ENCODE measurements at regions not wholly inside any gene's neighbourhood (a gene's known extent, or its start where the extent isn't known, plus 50 kb on each side); places are given as distances from the start of the nearest gene placed in this dataset.
"Not testable (repeated sequence)": the region's sequence is repeated elsewhere in the genome, so short reads cannot be mapped to it uniquely, and the experiment has no call there.

GRCh38 chr15:62248277-62248984 is 83.3 kb upstream of the C2CD4B start:
- FAIRE-seq (no peak), DNase-seq (ENCODE audit: insufficient read length, low spot score) (no peak)
- no peak for TF ChIP-seq POLR2A (IDR thresholded peaks at IDR 0.05; ENCODE audit: low read depth, low read length)
- TF ChIP-seq POU2F2 (IDR thresholded peaks at IDR 0.05; ENCODE audit: low read depth, low read length), result no peak
- no peak for TF ChIP-seq POLR2AphosphoS5 (IDR thresholded peaks at IDR 0.05; ENCODE audit: low read depth, low read length)
- TF ChIP-seq TAF1 (IDR thresholded peaks at IDR 0.05; ENCODE audit: low read depth, low read length), result no peak
- TF ChIP-seq SPI1 (IDR thresholded peaks at IDR 0.05; ENCODE audit: low read depth, low read length), result no peak
- TF ChIP-seq PAX5 (IDR thresholded peaks at IDR 0.05; ENCODE audit: insufficient read depth, low read length, severe bottlenecking), result no peak

- TF ChIP-seq POLR2AphosphoS5 (IDR thresholded peaks at IDR 0.05; ENCODE audit: low read depth, low read length), result no peak
- TF ChIP-seq PAX5 (IDR thresholded peaks at IDR 0.05; ENCODE audit: insufficient read depth, low read length, severe bottlenecking), result no peak
- no peak for TF ChIP-seq POU2F2 (IDR thresholded peaks at IDR 0.05; ENCODE audit: low read depth, low read length)
- TF ChIP-seq TAF1 (IDR thresholded peaks at IDR 0.05; ENCODE audit: low read depth, low read length), result no peak
- no peak for TF ChIP-seq POLR2A (IDR thresholded peaks at IDR 0.05; ENCODE audit: low read depth, low read length)
- FAIRE-seq, result no peak
- DNase-seq (ENCODE audit: insufficient read length, low spot score), result no peak
Observed at GRCh38 chr15:62249501-62249900, 84.4 kb upstream of the C2CD4B start.

- no peak for FAIRE-seq
- DNase-seq (ENCODE audit: insufficient read length, low spot score), result no peak
- TF ChIP-seq SPI1 (IDR thresholded peaks at IDR 0.05; ENCODE audit: low read depth, low read length), result no peak
- TF ChIP-seq POLR2AphosphoS5 (IDR thresholded peaks at IDR 0.05; ENCODE audit: low read depth, low read length), result no peak
Observed at GRCh38 chr15:62250186-62250585, 85.1 kb upstream of the C2CD4B start.

DNA sequence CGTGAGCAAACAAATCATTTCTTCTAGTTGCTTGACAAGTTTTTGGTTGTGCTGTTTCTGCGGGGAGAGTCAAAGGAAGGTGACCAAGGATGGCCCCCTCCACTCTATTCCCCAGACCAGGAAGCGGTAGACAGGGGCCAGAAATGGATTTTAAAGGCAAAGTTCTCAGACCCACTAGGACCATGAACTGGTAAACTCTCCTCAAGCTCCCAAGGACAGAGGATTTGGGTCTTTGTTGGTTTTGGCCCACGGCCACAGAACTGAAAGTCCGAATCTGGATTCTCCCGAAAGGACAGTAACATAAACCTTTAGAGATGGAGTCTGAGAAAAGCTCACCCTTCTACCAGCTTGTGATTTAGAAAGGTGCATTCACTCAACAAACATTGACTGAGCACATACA is 85.9 kb upstream of the C2CD4B start:
- FAIRE-seq, result no peak
- DNase-seq (ENCODE audit: insufficient read length, low spot score), result no peak
- no peak for TF ChIP-seq PAX5 (IDR thresholded peaks at IDR 0.05; ENCODE audit: insufficient read depth, low read length, severe bottlenecking)
- no peak for TF ChIP-seq POLR2A (IDR thresholded peaks at IDR 0.05; ENCODE audit: low read depth, low read length)
- TF ChIP-seq SPI1 (IDR thresholded peaks at IDR 0.05; ENCODE audit: low read depth, low read length), result no peak
- no peak for TF ChIP-seq POU2F2 (IDR thresholded peaks at IDR 0.05; ENCODE audit: low read depth, low read length)
- no peak for TF ChIP-seq POLR2AphosphoS5 (IDR thresholded peaks at IDR 0.05; ENCODE audit: low read depth, low read length)
- TF ChIP-seq TAF1 (IDR thresholded peaks at IDR 0.05; ENCODE audit: low read depth, low read length), result no peak

GRCh38 chr15:62253294-62253693 is 88.2 kb upstream of the C2CD4B start:
- TF ChIP-seq POLR2A (IDR thresholded peaks at IDR 0.05; ENCODE audit: low read depth, low read length) (no peak), POU2F2 (IDR thresholded peaks at IDR 0.05; ENCODE audit: low read depth, low read length) (no peak), TAF1 (IDR thresholded peaks at IDR 0.05; ENCODE audit: low read depth, low read length) (no peak), POLR2AphosphoS5 (IDR thresholded peaks at IDR 0.05; ENCODE audit: low read depth, low read length) (no peak), SPI1 (IDR thresholded peaks at IDR 0.05; ENCODE audit: low read depth, low read length) (no peak), PAX5 (IDR thresholded peaks at IDR 0.05; ENCODE audit: insufficient read depth, low read length, severe bottlenecking) (no peak)
- no peak for DNase-seq (ENCODE audit: insufficient read length, low spot score)

DNA sequence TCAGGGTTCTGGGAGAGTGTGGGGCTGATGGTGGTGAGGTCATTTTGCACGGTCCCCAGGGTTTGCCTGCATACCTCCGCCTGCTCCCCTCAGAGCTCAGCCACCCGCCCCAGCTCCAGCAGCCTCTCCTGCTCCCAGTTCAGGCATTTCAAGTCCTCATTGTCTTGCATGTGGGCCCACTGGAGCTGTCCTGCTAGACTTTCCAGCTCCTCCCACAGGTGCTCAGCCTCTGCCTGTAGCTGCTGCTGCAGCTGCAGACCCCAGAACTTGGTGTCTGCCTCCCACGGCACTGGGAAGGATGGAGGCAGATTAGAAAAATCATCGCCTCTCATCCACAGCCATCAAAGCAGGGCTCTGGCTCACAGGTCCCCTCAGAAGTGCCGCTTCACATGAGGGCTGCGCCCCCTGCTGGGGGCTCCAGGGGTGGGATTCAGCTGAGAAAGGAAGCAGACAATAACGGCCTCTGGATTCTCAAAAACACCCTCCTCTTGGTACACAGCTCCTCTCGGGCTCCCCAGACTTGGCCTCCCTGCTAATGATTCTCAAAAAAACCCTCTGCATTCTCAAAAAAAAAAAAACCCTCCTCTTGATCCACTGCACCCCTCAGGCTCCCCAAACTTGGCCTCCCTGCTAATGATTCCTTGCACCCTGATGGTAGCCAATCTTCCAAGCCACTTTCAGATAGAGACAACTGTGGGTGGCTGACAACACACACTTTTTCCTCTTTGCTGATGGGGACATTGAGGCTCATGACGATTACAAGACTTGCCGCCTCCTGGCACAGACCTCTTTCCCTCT is 89.3 kb upstream of the C2CD4B start:
- DNase-seq (ENCODE audit: insufficient read length, low spot score) (peak; percentile 33), FAIRE-seq (no peak)
- TF ChIP-seq SPI1 (IDR thresholded peaks at IDR 0.05; ENCODE audit: low read depth, low read length) (no peak), POU2F2 (IDR thresholded peaks at IDR 0.05; ENCODE audit: low read depth, low read length) (no peak), TAF1 (IDR thresholded peaks at IDR 0.05; ENCODE audit: low read depth, low read length) (no peak), POLR2AphosphoS5 (IDR thresholded peaks at IDR 0.05; ENCODE audit: low read depth, low read length) (no peak), PAX5 (IDR thresholded peaks at IDR 0.05; ENCODE audit: insufficient read depth, low read length, severe bottlenecking) (no peak), POLR2A (IDR thresholded peaks at IDR 0.05; ENCODE audit: low read depth, low read length) (no peak)

More at GRCh38 chr15:62253294-62253693, 88.2 kb upstream of the C2CD4B start:
- FAIRE-seq, result no peak

DNA sequence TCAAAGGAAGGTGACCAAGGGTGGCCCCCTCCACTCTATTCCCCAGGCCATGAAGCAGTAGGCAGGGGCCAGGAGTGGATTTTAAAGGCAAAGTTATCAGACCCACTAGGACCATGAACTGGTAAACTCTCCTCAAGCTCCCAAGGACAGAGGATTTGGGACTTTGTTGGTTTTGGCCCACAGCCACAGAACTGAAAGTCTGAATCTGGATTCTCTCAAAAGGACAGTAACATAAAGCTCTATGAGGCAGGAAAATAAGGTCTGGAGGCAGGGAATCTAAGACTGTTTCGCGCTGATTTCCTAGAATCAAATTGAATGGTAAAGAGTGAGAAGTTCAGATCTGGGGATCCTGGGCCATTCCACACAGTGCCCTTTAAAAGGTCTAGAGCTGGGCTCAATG is 91.3 kb upstream of the C2CD4B start:
- DNase-seq (ENCODE audit: insufficient read length, low spot score); FAIRE-seq: not testable (repeated sequence)

DNA sequence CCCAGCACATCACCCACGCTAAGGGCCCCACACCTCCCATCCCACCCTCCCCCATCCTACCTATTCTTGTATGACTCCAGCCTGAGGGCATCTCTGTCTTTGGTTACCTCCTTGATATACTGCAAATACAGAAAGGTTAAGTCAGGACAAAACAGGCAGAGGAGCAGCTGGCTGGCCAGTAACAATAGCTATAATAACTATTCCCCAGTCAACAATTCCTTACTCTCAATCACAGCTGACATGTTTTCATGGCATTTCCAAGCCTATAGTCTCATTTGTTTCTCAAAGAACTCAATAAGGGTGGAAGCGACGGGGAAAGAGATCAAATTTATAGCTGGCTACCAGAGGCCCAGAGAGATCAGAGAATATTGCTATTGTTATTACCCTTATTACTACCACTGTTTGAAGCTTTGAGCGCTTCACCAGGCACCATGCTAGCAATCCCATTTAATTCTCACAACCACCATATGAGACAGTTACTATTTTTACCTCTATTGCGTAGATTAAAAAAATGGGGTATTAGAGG is 93.0 kb upstream of the C2CD4B start:
- FAIRE-seq (no peak), DNase-seq (ENCODE audit: insufficient read length, low spot score) (no peak)
- TF ChIP-seq TAF1 (IDR thresholded peaks at IDR 0.05; ENCODE audit: low read depth, low read length), result no peak
- no peak for TF ChIP-seq PAX5 (IDR thresholded peaks at IDR 0.05; ENCODE audit: insufficient read depth, low read length, severe bottlenecking)
- no peak for TF ChIP-seq SPI1 (IDR thresholded peaks at IDR 0.05; ENCODE audit: low read depth, low read length)
- no peak for TF ChIP-seq POU2F2 (IDR thresholded peaks at IDR 0.05; ENCODE audit: low read depth, low read length)
- TF ChIP-seq POLR2A (IDR thresholded peaks at IDR 0.05; ENCODE audit: low read depth, low read length), result no peak
- no peak for TF ChIP-seq POLR2AphosphoS5 (IDR thresholded peaks at IDR 0.05; ENCODE audit: low read depth, low read length)

DNA sequence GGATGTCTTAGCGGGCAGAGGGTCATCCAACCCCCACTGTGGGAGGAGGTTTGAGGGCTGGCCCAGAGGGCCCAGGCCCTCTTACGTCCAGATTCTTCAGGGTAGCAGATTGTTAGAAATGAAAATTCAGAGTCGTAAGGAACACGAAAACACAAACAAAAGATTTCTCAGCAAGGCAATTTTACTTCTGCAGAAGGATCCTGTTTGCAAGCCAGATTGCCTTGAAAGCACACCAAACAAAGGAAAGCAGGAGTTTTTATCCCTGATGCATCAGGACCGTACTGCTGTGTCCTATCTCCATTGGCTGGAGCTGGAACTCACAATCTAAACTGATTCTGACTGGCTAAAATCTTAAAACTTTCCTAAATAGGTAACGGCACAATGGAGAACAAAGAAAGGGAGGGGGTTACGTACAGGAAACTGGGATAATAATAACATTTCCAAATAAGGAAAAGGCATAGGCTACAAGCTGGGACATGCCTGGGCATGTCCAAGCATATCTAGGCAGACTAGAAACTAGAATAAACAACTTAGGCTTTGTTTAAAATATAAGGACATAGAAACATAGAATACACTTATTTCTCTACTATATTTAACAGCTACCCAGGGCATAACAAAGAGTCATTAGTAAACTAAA is 97.3 kb upstream of the C2CD4B start:
- DNase-seq (ENCODE audit: insufficient read length, low spot score) (no peak), FAIRE-seq (no peak)
- no peak for TF ChIP-seq POLR2AphosphoS5 (IDR thresholded peaks at IDR 0.05; ENCODE audit: low read depth, low read length)
- TF ChIP-seq POU2F2 (IDR thresholded peaks at IDR 0.05; ENCODE audit: low read depth, low read length), result no peak
- TF ChIP-seq SPI1 (IDR thresholded peaks at IDR 0.05; ENCODE audit: low read depth, low read length), result no peak
- no peak for TF ChIP-seq PAX5 (IDR thresholded peaks at IDR 0.05; ENCODE audit: insufficient read depth, low read length, severe bottlenecking)
- TF ChIP-seq TAF1 (IDR thresholded peaks at IDR 0.05; ENCODE audit: low read depth, low read length), result no peak
- no peak for TF ChIP-seq POLR2A (IDR thresholded peaks at IDR 0.05; ENCODE audit: low read depth, low read length)
